ENCODE measurements at regions not wholly inside any gene's neighbourhood (a gene's known extent, or its start where the extent isn't known, plus 50 kb on each side); places are given as distances from the start of the nearest gene placed in this dataset.

DNA sequence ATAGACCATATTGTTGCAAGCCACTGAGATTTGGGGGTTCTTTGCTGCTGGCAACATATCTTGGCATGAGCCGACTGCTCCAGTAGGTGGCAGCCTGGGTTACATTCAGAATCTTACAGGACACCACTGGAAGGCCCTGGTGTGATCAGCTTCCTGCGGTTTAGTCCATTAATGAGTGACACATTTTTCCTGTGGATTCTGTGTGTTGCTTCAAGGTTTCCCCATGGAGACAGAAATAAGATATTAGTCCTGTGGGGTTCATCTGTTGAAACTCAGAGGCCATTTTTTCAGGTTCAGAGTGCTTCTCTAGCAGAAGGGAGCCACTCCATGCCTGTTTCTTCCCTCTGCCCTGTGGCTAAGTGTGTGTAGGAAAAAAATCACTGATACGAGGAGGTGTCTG is 116.2 kb downstream of the MFSD1 start:
- peak in 1 of 2 donors; percentile 48 for DNase-seq
- H3K36me3 ChIP-seq (ENCODE audit: control insufficient read depth in 1 of 2, insufficient read depth in 2 of 2, low read length in 1 of 2): no peaks in the 10 kb centered on the region
- H3K9me3 ChIP-seq (ENCODE audit: control insufficient read depth, low read length): no peaks in the 10 kb centered on the region
- H3K27me3 ChIP-seq (ENCODE audit: control insufficient read depth in 1 of 2, insufficient read depth in 2 of 2, low read length in 1 of 2): no peaks in the 10 kb centered on the region
- H3K4me3 ChIP-seq (ENCODE audit: low read length in 2 of 2): no peak overlapping the region
- intact Hi-C loops (cut with DNase I): no loop called here
- H3K4me1 ChIP-seq (ENCODE audit: control insufficient read depth in 1 of 2, insufficient read depth in 2 of 2, low read length in 2 of 2): no peaks in the 10 kb centered on the region
- WGBS, 2 donors: 10 to 19% methylated on average over 3 of the region's 3 CpGs
- H3K27ac ChIP-seq (ENCODE audit: low read depth in 1 of 2, low read length in 2 of 2): no peak overlapping the region
- ATAC-seq (ENCODE audit: low FRiP score): no peak

DNA sequence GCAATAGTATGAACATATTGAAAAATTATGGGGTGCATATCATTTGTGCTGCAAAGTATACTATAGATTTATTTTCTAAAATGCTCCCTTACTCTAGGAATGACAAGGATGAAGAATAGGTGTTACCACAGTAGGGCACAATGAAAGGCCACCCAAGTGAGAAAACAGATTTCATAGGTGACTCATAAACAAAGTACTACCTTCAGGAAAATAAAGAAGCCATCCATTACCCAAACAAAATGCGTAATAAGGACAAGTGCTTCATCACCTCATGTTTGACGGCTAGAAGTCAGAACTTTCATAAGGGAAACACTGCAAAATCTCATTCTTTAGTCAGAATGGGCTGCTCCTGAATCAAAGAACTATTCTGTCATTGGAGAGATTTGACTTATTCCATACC is 116.6 kb downstream of the MFSD1 start:
- H3K27ac ChIP-seq (ENCODE audit: low read depth in 1 of 2, low read length in 2 of 2): no peak overlapping the region
- H3K4me3 ChIP-seq (ENCODE audit: low read length in 2 of 2): no peak overlapping the region
- no peaks in the 10 kb centered on the region for H3K4me1 ChIP-seq (ENCODE audit: control insufficient read depth in 1 of 2, insufficient read depth in 2 of 2, low read length in 2 of 2)
- WGBS, 2 donors: 73 to 77% methylated on average over 2 of the region's 2 CpGs
- H3K9me3 ChIP-seq (ENCODE audit: control insufficient read depth, low read length): no peaks in the 10 kb centered on the region
- intact Hi-C loops (cut with DNase I): no loop called here
- no peaks in the 10 kb centered on the region for H3K36me3 ChIP-seq (ENCODE audit: control insufficient read depth in 1 of 2, insufficient read depth in 2 of 2, low read length in 1 of 2)
- ATAC-seq (ENCODE audit: low FRiP score) (no peak), DNase-seq (no peak)
- H3K27me3 ChIP-seq (ENCODE audit: control insufficient read depth in 1 of 2, insufficient read depth in 2 of 2, low read length in 1 of 2): no peaks in the 10 kb centered on the region

DNA sequence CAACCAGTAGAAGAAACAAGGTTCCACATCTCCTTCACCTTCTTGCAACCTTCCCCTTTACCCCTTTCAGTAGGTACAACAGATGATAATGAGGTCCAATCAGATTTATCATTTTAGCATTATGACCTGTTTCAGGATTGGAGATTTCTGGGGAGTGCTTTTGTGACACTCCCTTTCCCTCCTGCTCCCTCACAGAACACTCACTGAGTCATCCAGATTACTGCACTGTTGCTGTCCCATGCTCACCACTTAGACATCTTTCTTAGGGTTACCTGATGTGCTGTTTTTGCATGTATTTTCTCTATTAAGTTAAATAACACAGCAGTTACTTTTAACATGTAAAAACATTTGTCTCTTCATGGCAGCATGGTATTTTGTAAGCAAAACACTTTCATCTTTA is 118.5 kb downstream of the MFSD1 start:
- intact Hi-C loops (cut with DNase I): no loop called here
- Histone ChIP-seq H3K36me3 (ENCODE audit: control insufficient read depth in 1 of 2, insufficient read depth in 2 of 2, low read length in 1 of 2) (no peaks in the 10 kb centered on the region), H3K4me1 (ENCODE audit: control insufficient read depth in 1 of 2, insufficient read depth in 2 of 2, low read length in 2 of 2) (no peaks in the 10 kb centered on the region), H3K27ac (ENCODE audit: low read depth in 1 of 2, low read length in 2 of 2) (no peak overlapping the region), H3K4me3 (ENCODE audit: low read length in 2 of 2) (no peak overlapping the region), H3K9me3 (ENCODE audit: control insufficient read depth, low read length) (no peaks in the 10 kb centered on the region), H3K27me3 (ENCODE audit: control insufficient read depth in 1 of 2, insufficient read depth in 2 of 2, low read length in 1 of 2) (no peaks in the 10 kb centered on the region)
- no peak for ATAC-seq (ENCODE audit: low FRiP score)
- DNase-seq: no peak

DNA sequence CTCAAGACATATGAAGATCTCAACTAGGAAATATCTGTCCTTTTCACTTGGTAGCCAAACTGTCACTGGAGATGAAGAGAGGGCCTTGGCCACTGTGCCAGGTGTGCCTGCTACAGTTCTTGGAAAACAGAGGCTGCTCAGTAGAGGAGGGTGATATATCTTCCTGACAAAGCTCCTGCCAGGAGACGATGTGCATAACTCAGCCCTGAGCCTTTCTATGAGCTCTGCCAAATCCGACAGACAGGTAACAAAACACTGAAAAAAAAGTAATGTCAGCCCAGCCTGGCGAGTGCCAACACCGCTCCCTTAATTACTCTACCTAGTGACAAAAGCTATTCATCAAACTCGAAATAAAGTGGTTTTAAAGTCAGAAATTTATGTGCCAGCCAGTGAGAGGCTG is 123.2 kb downstream of the MFSD1 start:
- Histone ChIP-seq H3K4me1 (ENCODE audit: control insufficient read depth in 1 of 2, insufficient read depth in 2 of 2, low read length in 2 of 2) (no peaks in the 10 kb centered on the region), H3K9me3 (ENCODE audit: control insufficient read depth, low read length) (peaks cover 6% of the 10 kb centered on the region), H3K27me3 (ENCODE audit: control insufficient read depth in 1 of 2, insufficient read depth in 2 of 2, low read length in 1 of 2) (no peaks in the 10 kb centered on the region), H3K4me3 (ENCODE audit: low read length in 2 of 2) (no peak overlapping the region), H3K27ac (ENCODE audit: low read depth in 1 of 2, low read length in 2 of 2) (no peak overlapping the region), H3K36me3 (ENCODE audit: control insufficient read depth in 1 of 2, insufficient read depth in 2 of 2, low read length in 1 of 2) (peaks cover 2 to 5% of the 10 kb centered on the region in 2 donors)
- WGBS, 2 donors: 42 to 45% methylated on average over 5 of the region's 5 CpGs
- ATAC-seq (ENCODE audit: low FRiP score) (no peak), DNase-seq (no peak)
- intact Hi-C loops (cut with DNase I): no loop called here

DNA sequence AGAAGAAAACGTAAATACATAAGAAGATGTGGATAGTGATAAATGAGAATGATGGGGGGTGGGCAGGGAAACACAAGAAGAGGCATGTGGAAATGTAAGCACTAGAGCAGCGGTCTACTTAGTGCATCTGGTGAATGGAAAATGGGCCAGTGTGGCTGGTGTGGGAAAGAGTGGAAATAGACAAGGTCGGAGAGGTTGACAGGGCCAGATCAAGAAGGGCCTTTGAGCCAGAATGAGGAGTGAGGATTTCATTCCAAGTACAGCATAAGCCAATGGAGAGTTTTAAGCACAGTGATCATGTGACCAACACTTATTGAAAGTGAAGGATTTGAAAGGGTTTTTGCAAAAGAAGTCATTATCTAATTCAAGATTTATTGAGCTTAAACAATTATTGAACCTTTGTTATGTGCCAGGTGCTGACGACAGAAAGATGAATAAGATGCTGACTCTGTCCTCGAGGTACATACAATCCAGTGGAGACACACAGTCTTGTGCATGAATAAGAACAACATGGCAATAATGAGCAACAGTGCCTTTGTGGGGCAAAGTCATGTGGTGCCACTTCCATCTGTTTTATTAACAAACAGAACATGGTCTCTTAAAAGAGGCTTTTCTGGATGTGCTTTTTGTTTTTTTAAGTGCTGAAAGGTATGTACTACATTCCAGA is 124.1 kb downstream of the MFSD1 start:
- Histone ChIP-seq H3K27me3 (ENCODE audit: control insufficient read depth in 1 of 2, insufficient read depth in 2 of 2, low read length in 1 of 2) (no peaks in the 10 kb centered on the region), H3K4me3 (ENCODE audit: low read length in 2 of 2) (no peak overlapping the region), H3K4me1 (ENCODE audit: control insufficient read depth in 1 of 2, insufficient read depth in 2 of 2, low read length in 2 of 2) (no peaks in the 10 kb centered on the region), H3K9me3 (ENCODE audit: control insufficient read depth, low read length) (peaks cover 6% of the 10 kb centered on the region), H3K27ac (ENCODE audit: low read depth in 1 of 2, low read length in 2 of 2) (no peak overlapping the region), H3K36me3 (ENCODE audit: control insufficient read depth in 1 of 2, insufficient read depth in 2 of 2, low read length in 1 of 2) (peaks cover 2 to 5% of the 10 kb centered on the region in 2 donors)
- ATAC-seq (ENCODE audit: low FRiP score): no peak
- DNase-seq: no peak
- intact Hi-C loops (cut with DNase I): no loop called here
- 55 to 61% methylated on average over 5 of the region's 5 CpGs for WGBS, 2 donors

DNA sequence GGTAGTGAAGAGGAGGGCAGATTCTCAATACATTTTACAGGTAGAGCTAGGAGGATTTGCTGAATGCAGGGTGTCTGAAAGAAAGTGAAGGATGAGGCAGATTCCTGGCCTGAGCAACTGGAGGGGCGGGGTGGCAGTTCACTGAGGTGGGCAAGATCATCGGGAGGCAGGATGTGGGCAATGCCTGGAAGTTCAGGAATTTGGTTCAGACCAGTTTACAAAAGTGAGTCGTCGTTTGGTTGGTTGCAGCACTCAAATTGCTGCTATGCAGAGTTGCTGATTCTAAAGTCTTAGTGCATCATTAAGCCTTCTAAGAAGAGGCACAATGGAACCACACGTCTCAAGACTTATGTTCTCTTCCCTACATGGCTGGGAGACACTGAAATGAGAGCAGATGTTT is 134.0 kb downstream of the MFSD1 start:
- H3K4me3 ChIP-seq (ENCODE audit: low read length in 2 of 2): no peak overlapping the region
- peaks cover 4% of the 10 kb centered on the region for H3K9me3 ChIP-seq (ENCODE audit: control insufficient read depth, low read length)
- H3K27me3 ChIP-seq (ENCODE audit: control insufficient read depth in 1 of 2, insufficient read depth in 2 of 2, low read length in 1 of 2): no peaks in the 10 kb centered on the region
- no peak overlapping the region for H3K27ac ChIP-seq (ENCODE audit: low read depth in 1 of 2, low read length in 2 of 2)
- ATAC-seq (ENCODE audit: low FRiP score): no peak
- DNase-seq: no peak
- H3K36me3 ChIP-seq (ENCODE audit: control insufficient read depth in 1 of 2, insufficient read depth in 2 of 2, low read length in 1 of 2): no peaks in the 10 kb centered on the region
- 65 to 75% methylated on average over 5 of the region's 5 CpGs for WGBS, 2 donors
- no peaks in the 10 kb centered on the region for H3K4me1 ChIP-seq (ENCODE audit: control insufficient read depth in 1 of 2, insufficient read depth in 2 of 2, low read length in 2 of 2)
- intact Hi-C loops (cut with DNase I): no loop called here

DNA sequence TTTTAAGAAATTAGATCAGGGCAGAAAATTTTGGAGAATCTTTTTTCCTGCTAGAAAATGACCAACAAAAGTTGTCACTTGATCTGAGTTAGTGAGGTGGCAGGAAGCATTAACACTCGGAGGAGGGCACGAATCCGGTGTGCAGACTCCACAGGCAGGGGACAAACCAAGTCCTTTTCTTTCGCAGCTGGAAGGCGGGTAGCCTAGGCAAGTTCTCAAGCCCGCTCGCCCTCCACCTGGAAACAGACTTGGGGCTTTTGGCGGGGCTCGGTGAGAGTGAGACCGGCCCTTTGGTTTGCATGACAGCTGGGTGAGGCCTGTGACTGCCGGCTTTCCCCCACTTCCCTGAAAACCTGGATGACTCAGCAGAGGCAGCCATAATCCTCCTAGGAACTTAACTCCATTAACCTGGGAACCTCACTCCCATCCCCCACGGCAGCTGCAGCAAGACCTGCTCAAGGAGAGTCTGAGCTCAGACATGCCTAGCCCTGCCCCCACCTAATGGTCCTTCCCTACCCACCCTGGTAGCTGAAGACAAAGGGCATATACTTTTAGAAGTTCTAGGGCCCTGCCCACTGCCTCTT is 134.8 kb downstream of the MFSD1 start:
- Histone ChIP-seq H3K36me3 (ENCODE audit: control insufficient read depth in 1 of 2, insufficient read depth in 2 of 2, low read length in 1 of 2) (no peaks in the 10 kb centered on the region), H3K4me3 (ENCODE audit: low read length in 2 of 2) (no peak overlapping the region), H3K27me3 (ENCODE audit: control insufficient read depth in 1 of 2, insufficient read depth in 2 of 2, low read length in 1 of 2) (no peaks in the 10 kb centered on the region), H3K9me3 (ENCODE audit: control insufficient read depth, low read length) (peaks cover 4% of the 10 kb centered on the region), H3K27ac (ENCODE audit: low read depth in 1 of 2, low read length in 2 of 2) (no peak overlapping the region), H3K4me1 (ENCODE audit: control insufficient read depth in 1 of 2, insufficient read depth in 2 of 2, low read length in 2 of 2) (no peaks in the 10 kb centered on the region)
- DNase-seq (no peak), ATAC-seq (ENCODE audit: low FRiP score) (no peak)
- WGBS, 2 donors: 80 to 84% methylated on average over 12 of the region's 12 CpGs
- intact Hi-C loops (cut with DNase I): no loop called here

DNA sequence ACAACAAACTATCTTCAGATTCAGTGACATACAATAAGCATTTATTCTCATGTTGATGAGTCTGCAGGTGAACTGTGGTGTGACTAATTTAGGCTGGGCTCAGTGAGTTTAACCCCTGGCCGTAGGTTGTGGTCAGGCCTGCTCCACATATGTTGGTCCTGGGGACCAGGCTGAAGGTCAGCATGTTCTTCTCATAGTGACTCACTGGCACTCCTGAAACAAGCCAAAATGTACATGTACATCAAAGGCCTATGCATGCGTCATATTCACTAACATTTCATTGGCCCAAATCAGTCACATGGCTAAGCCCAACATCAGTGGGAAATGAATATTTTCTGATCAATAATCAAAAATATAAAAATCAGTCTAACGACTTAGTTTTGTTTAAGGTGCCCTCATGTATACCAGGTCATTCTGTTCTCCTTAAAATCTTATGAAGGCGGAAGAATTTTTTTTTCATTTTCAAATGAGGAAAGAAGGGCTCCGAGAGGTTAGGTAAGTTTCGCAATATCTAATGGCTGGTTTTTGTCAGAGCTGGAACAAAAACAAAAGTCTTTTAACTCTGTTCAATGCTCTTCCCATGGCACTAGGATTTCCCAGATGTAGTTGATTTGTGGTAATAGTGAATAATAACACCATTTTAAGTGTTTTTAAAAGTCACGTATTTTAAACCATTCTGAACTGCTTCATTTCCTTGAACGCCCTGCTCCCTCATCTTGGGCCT is 148.5 kb downstream of the MFSD1 start:
- H3K27me3 ChIP-seq (ENCODE audit: control insufficient read depth in 1 of 2, insufficient read depth in 2 of 2, low read length in 1 of 2): no peaks in the 10 kb centered on the region
- no peak overlapping the region for H3K4me3 ChIP-seq (ENCODE audit: low read length in 2 of 2)
- 79 to 88% methylated on average over 8 of the region's 8 CpGs for WGBS, 2 donors
- no peaks in the 10 kb centered on the region for H3K36me3 ChIP-seq (ENCODE audit: control insufficient read depth in 1 of 2, insufficient read depth in 2 of 2, low read length in 1 of 2)
- intact Hi-C loops (cut with DNase I): no loop called here
- ATAC-seq (ENCODE audit: low FRiP score): no peak
- no peak for DNase-seq
- no peak overlapping the region for H3K27ac ChIP-seq (ENCODE audit: low read depth in 1 of 2, low read length in 2 of 2)
- H3K9me3 ChIP-seq (ENCODE audit: control insufficient read depth, low read length): no peaks in the 10 kb centered on the region
- H3K4me1 ChIP-seq (ENCODE audit: control insufficient read depth in 1 of 2, insufficient read depth in 2 of 2, low read length in 2 of 2): no peaks in the 10 kb centered on the region

DNA sequence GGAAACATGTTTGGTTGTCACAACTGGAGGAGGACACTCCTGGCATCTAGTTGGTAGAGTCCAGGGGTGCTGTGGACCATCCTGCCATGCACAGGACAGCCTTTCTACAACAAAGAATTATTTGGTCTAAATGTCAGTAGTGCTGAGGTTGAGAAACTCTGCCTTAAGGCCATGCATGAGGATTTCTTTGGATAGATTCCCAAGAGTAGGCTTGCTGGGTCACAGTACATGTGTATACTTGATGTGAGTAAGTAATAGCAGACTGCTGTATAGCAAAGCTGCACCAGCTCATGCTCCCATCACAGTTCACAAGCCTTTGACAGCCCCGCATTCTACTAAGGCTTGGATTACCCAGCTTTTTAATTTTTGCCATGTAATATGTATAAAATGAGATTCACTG is 151.3 kb downstream of the MFSD1 start:
- H3K4me3 ChIP-seq (ENCODE audit: low read length in 2 of 2): no peak overlapping the region
- 88 to 94% methylated on average over 1 of the region's 1 CpG for WGBS, 2 donors
- no peak for ATAC-seq (ENCODE audit: low FRiP score)

More for the DNA sequence above, 151.3 kb downstream of the MFSD1 start:
- Histone ChIP-seq H3K4me1 (ENCODE audit: control insufficient read depth in 1 of 2, insufficient read depth in 2 of 2, low read length in 2 of 2) (no peaks in the 10 kb centered on the region), H3K27ac (ENCODE audit: low read depth in 1 of 2, low read length in 2 of 2) (no peak overlapping the region), H3K27me3 (ENCODE audit: control insufficient read depth in 1 of 2, insufficient read depth in 2 of 2, low read length in 1 of 2) (no peaks in the 10 kb centered on the region), H3K9me3 (ENCODE audit: control insufficient read depth, low read length) (no peaks in the 10 kb centered on the region), H3K36me3 (ENCODE audit: control insufficient read depth in 1 of 2, insufficient read depth in 2 of 2, low read length in 1 of 2) (no peaks in the 10 kb centered on the region)
- intact Hi-C loops (cut with DNase I): no loop called here
- DNase-seq: no peak
